ENCODE measurements at regions not wholly inside any gene's neighbourhood (a gene's known extent, or its start where the extent isn't known, plus 50 kb on each side); places are given as distances from the start of the nearest gene placed in this dataset.

DNA sequence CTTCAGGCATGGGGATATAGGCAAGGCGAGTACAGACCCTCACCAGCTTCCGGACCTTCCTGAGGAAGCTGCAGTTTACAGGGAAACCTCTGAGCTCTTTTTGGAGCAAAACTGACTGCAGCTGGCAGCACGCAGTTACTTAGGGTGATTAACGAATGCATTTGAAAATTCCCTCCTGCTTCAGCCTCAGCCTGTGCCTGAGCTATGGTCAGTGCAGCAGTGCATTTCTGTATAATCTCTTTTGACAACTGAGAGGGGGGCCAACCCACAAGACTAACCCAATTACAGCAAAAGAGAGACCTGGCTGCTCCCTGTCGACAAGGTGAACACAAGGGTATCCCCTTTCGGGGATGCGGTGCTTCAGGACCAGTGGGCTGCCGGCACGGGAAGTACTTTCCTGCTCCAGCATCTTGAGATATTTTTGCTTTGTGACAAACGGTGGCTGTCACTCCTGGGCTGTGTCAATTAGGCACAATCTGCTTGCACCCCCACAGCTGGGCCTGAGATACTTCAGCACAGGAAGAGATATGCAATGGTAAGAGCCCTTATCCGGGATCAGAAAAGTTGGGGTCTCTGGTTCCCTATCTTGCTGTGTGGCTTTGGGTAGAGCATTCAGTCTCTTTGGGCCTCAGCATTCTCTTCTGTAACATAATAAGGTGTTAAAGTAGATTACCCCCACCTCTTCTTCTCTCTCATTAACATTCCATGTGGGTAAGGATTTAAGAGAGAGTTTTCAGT lies 141.0 kb downstream of the TMEM17 start:
- no peak for DNase-seq

DNA sequence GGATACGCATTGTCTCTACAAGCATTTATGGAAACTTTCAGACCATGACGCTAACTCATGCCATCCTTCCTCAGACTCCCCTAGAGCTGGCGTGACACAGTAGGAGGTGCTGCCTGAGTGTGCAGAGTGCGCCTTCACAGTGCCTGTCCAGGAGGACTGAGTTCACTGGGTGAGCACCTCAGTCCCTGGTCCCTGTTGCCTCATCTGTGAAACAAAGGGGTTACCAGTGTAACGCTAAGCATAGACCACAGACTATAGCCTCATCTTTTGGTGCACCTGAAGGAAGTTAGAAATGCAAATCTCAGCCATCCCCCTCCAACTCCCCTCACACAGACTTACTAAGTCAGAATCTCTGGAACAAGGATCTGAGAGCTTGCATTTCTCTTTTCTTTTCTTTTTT lies 142.8 kb downstream of the TMEM17 start:
- DNase-seq: no peak

DNA sequence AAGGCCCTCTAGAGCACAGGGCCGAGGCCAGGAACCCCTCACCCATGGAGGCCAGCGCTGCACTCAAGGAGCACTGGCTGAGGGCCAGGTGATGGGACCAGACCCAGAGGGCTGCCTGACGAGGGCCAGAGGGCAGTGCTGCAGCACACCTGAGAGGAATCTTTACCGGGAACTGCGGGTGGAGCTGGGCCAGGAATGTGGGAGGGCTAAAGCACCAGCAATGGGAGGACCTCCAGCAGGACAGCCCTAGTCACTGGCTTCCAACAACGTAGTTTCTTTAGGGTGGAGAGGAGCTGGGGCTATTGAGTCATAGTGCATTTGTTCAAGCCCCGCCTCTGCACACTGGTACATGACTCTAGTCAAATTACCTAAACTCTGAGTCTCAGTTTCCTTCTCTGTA lies 143.4 kb downstream of the TMEM17 start:
- DNase-seq: no peak

DNA sequence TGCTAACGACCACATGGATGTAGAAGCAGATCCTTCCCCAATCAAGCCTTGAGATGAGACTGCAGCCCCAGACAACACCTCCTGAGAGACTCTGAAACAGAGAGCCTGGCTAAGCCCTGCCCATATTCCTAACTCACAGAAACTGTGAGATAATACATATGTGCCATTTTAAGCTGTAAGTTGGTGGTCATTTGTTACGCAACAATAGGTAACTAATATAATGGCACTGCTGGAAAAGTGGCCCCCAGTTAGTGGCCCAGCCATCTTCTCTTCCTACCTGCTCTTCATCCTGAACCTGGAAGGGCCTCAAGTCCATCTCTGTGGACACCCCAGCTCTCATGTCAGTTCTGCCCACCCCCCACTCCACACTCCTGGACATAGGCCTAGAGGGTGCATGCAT lies 144.0 kb downstream of the TMEM17 start:
- no peak for DNase-seq

- no peak for DNase-seq
Measured at GRCh38 chr2:62354771-62355561, 151.0 kb downstream of the TMEM17 start.

DNA sequence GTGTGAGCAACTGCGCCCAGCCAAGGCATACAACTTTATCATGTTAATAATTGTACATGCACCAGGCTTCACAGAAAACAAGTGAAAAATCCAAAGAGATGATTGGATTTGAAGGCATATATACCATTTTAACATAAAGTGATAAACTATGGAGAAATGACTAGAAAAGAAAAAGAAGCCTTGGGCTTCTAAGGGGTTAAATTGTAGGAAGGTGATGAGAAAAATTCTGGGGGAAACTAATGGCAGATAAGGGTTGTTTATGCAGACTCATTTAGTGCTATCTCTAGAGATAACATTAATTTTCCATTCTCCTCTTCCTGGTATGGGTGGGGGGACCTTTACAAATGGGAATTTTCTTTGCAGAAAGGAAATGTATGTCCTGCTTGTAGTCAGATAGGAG lies 154.0 kb downstream of the TMEM17 start:
- no peak for DNase-seq

- DNase-seq: no peak
Measured at GRCh38 chr2:62349788-62350187, 153.9 kb downstream of the B3GNT2 start.

- no peak for DNase-seq
Measured at GRCh38 chr2:62348700-62349099, 152.8 kb downstream of the B3GNT2 start.

- no peak for DNase-seq
Measured at GRCh38 chr2:62347563-62348270, 151.8 kb downstream of the B3GNT2 start.

DNA sequence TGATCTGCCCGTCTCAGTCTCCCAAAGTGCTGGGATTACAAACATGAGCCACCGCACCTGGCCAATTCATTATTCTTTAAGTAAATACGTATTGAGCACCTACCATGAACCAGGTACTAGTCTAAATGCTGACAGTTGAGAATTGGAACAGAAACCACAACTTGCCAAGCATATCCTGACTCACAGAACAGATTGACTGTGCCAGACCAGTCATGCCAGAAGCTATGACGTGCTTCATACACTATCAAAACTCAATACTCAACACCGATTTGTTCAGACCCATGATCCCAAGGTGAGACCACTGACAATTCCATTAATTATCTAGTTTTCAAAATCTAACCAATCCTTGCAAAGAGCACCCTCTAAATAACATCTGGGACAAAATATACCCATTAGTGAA lies 148.6 kb downstream of the B3GNT2 start:
- no peak for DNase-seq

GRCh38 chr2:62343636-62344337 lies 147.9 kb downstream of the B3GNT2 start:
- no peak for DNase-seq

- DNase-seq: no peak
Measured at GRCh38 chr2:62343206-62343605, 147.3 kb downstream of the B3GNT2 start.

GRCh38 chr2:62340994-62341484 lies 145.1 kb downstream of the B3GNT2 start:
- no peak for DNase-seq

DNA sequence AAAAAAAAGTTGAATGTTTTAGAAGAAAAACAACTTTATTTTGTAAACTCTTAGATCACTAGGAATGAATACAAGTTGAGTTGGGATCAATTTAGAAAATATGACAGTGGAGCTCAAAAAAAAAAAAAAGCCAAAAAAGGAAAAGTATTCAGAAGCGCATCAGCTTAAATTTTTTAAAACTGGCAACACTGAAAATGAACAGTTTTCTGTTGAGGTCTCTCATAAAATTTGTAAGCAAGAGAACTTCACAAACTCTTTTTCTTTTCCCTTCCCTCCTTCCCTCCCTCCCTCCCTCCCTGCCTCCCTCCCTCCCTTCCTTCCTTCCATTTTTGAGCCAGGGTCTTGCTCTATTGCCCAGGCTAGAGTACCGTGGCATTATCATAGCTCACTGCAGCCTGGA lies 143.9 kb downstream of the B3GNT2 start:
- DNase-seq: no peak

DNA sequence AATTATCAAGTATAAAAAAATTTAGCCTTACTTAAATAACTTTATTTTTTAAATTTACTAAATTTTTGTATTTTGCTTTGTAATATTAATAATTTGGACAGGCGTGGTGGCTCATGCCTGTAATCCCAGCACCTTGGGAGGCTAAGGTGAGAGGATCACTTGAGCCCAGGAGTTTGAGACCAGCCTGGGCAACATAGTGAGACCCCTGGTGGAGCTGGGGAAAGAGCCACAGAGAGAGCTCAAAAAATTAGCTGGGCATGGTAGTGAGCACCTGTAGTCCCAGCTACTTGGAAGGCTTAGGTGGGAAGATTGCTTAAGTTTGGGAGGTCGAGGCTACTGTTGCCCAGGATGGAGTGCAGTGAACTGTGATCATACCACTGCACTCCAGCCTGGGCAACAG lies 143.5 kb downstream of the B3GNT2 start:
- peak; percentile 14 for DNase-seq

- no peak for DNase-seq
Measured at GRCh38 chr2:62338111-62338510, 142.2 kb downstream of the B3GNT2 start.

- DNase-seq: no peak
Measured at GRCh38 chr2:62337403-62337802, 141.5 kb downstream of the B3GNT2 start.

- no peak for DNase-seq
Measured at GRCh38 chr2:62335612-62336011, 139.7 kb downstream of the B3GNT2 start.

GRCh38 chr2:62334440-62335058 lies 138.6 kb downstream of the B3GNT2 start:
- DNase-seq: no peak

DNA sequence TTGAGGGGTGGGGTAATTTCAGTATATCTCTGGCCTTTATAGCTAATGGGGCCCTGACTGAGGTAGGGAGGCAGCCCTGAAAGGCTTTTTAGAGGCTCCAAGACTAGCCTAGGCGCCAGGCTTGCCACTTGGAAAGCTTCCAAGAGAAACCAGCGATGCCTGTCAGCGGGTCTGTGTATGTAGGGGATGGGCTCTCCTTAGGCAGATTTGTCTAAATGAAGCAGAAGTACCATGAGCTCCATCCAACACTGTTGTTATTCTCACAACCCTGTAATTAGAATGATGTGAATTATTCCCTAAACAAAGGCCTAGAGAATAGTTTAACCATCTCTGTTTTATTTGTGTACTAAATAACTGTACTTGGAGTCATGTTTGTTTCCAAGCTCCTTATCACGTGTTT lies 138.1 kb downstream of the B3GNT2 start:
- DNase-seq: no peak

- DNase-seq: no peak
Measured at GRCh38 chr2:62330959-62331358, 135.0 kb downstream of the B3GNT2 start.

GRCh38 chr2:62329797-62330196 lies 133.9 kb downstream of the B3GNT2 start:
- no peak for DNase-seq

GRCh38 chr2:62326735-62327134 lies 130.8 kb downstream of the B3GNT2 start:
- no peak for DNase-seq

All from CD4-positive, alpha-beta T cell treated with Interleukin-17A for 1 hour (primary cell).